ENCODE measurements at regions not wholly inside any gene's neighbourhood (a gene's known extent, or its start where the extent isn't known, plus 50 kb on each side); places are given as distances from the start of the nearest gene placed in this dataset.

GRCh38 chr9:7287986-7288385 lies 511.6 kb downstream of the DMAC1 start:
- no peak for DNase-seq

DNA sequence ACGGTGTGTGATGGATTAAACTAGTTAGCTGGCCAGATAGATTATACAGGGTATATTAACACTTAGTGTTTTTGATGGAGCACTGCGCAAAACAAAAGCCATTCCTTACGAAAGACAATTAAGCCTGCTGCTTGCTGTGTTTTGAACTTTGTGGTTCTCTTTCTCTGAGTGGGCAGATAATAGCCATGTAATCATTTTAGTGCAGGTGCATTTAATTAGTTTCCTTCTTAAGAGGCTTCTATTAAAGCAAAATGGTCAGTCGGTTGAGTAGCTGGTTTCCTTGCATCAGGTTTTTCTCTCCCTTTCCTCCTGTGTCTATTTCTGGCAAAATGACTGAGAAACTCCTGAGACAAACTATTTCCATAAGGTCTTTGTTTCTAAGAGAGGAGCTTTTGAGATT lies 512.5 kb downstream of the DMAC1 start:
- DNase-seq, result no peak

DNA sequence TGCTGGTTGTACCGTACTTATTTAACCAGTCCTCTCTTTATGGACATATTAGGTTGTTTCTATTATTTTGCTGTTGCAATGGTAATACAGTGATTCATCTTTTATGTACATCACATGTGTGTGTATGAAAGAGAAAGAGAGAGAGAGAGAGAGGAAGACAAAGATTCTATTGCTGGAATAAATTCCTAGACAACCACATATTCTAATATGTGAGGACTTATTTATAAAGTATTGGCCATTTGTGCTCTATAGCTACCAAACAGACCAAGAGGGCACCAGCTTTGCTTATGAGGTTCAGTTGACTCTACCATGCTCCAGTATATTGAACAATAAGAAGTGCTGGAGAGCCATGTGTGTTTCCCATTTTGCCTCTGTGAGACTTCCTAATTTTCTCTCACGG lies 513.5 kb downstream of the DMAC1 start:
- no peak for DNase-seq

DNA sequence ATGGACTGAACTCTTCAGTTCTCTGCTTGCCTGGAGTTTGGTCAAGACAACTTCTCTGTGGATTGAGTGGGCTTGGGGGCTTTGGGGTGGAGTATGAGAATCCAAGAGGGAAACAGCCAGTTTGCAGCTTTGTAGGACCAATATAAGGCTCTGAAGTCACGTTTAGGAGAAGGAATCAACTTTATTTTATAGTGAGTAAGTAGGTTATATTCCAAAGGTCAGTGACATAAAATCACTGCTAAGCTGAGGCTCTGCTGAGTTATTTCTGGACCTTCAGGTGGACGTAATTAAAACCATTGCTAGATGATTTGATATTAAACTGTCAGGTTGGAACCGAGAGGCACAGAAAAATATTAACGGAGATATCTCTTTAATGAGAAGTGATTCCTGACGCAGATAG lies 514.4 kb downstream of the DMAC1 start:
- DNase-seq, result no peak

- DNase-seq, result no peak
These were observed 515.1 kb downstream of the DMAC1 start for GRCh38 chr9:7284517-7284916.

- DNase-seq, result no peak
These were observed 515.5 kb downstream of the DMAC1 start for GRCh38 chr9:7284117-7284516.

DNA sequence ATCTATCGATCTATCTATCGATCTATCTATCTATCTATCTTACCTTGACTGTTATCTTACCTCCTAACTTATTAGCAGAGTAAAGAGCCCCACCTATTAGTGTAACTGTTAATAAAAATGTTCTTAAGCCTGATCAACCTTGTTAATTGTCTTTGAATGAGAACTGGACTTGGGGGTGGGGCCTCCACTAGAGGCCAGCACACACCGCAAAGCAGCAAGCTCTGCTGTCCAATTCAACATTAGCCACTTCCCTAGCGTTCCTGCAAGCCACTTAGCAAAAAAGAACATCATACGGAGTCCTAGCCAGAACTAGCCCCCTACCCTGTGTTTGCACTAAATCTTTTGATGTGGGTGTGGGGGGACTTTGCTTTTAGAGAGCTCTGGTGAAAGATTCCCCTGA lies 515.8 kb downstream of the KDM4C start:
- DNase-seq, result no peak

DNA sequence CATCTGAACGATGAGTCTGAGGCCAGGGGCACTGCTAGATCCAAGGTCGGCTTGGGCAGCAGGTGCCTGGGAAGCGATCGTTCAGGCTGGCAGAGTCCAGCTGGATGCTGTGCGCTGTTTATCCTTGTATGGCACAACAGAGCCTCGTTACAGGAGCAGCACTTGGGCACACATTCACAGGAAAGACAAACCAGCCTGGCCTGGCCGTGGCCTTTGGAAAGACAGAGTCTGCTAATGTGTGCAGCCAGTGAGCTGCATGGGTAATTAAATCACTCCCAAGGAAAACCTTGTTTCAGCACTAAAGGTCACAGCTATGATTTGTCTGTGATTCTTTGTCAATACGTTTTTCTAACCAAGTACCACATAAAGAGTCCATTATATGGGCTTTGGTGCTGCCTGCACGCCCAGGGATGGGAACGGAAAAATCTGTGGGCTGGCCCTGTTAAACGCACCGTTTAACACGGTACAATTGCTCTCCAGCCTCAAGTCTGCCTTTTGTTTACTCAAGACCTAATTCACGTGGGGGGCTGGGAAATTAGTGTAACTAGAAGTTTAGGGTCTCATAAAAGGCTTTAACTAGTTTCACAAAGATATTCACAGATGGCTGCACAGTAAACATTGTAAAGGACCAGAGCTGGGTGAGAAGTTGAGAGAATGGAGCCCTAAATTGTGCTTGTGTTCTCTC lies 509.3 kb downstream of the KDM4C start:
- no peak for DNase-seq

DNA sequence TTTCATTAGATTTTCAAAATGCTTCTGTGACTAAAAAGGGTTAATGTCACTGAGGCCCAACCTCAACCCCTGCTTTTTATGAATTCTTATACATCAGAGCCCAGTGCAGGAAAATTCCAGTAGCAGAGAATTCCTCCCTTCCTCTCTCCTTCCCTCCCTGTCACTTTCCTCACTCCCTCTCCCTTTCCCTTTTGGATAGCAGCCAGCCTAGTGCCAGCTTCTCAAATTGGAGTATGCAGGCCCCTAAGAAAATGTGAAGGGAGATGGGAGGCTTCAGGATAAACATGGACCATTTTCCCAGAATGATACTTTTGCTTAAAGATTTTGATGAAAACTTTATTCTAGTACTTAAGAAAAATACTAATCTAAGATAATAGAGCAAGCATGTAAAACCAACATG lies 507.4 kb downstream of the KDM4C start:
- no peak for DNase-seq

- no peak for DNase-seq
These were observed 501.9 kb downstream of the KDM4C start for GRCh38 chr9:7259544-7260241.

DNA sequence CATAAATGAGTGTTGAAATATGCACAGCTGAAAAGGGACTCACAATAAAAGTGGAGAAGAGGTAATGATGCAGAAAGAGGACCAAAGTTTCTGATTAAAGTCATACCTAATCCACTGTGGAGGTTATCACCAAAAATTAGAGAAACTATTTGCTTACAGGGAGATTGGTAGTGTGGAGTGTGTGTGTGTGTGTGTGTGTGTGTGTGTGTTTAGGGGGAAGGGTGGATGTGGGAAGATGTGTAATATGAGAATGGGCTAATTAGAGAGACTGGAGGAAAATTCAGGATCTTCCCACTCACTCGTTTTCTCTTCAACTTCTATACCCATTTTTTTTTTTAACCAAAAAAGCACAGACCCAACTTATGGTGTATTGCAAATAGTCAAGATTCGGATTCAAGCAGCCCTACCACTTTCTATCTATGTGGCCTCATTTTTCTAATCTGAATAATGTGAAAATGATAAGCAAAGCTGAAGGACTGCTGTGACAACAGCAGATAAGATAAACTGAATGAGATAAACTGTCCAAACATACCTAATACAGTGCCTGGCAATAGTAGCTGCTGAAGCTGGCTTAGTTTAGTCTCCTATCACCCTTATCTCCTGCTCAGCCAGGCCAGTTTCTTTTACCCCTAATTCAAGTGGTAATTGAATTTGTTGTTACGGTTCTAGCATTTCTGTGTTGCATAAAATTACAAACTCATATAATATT lies 501.1 kb downstream of the KDM4C start:
- DNase-seq, result no peak

DNA sequence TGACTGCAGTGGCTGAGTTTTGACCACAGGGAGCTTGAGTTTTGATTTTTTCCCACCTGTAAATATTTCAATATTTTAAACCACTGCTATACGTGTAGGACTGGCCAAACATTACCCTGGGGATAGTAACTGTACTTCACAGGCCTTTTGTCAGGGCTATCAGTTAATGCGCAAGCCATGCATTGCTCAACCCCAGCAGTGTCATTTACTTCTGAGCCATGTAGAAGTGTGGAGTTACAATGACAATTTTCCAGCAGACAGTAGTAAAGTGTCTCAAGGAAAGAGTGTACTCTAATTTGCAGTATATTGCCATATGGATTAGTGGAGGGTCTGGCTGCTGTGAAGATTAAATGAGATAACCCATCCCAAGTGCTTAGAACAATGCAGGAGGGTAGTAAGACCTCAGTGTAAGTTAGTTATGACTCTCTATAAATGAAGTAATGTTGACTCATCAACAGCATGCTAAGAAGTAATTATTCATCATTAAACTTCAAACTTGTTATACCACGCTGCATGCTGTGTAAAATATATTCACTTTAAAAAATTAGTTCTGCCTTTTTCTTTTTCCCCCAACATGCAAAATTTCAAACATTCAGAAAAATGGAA lies 489.2 kb downstream of the KDM4C start:
- DNase-seq, result no peak

- no peak for DNase-seq
These were observed 488.3 kb downstream of the KDM4C start for GRCh38 chr9:7245976-7246580.

DNA sequence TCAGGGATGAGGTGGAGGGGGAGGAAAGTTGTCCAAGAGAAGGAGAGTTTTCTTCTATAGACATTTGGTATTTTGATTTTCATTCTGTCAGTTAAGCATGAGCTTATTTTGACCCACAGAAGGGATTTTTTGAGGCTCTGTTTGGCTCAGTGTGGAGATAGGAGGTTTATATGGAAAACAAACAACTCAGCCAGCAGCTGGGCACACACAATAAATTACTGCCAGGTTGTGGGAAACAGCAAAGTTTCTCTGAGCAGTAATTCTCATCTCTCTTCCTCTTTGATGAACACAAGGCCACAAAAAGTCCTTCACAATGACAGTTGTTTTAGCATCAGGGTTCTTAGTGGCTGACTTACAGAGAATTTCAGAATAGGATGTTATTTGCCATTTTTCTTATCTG lies 486.1 kb downstream of the KDM4C start:
- no peak for DNase-seq

- no peak for DNase-seq
These were observed 484.4 kb downstream of the KDM4C start for GRCh38 chr9:7242126-7242525.

DNA sequence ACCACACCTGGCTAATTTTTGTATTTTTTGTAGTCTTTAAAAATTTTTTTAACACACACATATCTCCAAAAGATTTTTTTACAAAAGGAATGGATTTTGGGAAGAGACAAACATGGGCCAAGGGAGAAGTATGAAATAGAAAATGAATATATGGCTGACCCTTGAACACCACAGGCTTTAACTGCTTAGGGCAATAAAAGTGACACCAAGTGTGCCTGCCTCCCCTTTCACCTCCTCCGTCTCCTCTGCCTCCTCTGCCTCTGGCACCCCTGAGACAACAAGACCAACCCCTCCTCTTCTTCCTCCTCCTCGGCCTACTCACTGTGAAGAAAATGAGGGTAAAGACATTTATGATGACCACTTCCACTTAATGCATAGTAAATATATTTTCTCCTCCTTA lies 483.9 kb downstream of the KDM4C start:
- DNase-seq, result no peak

DNA sequence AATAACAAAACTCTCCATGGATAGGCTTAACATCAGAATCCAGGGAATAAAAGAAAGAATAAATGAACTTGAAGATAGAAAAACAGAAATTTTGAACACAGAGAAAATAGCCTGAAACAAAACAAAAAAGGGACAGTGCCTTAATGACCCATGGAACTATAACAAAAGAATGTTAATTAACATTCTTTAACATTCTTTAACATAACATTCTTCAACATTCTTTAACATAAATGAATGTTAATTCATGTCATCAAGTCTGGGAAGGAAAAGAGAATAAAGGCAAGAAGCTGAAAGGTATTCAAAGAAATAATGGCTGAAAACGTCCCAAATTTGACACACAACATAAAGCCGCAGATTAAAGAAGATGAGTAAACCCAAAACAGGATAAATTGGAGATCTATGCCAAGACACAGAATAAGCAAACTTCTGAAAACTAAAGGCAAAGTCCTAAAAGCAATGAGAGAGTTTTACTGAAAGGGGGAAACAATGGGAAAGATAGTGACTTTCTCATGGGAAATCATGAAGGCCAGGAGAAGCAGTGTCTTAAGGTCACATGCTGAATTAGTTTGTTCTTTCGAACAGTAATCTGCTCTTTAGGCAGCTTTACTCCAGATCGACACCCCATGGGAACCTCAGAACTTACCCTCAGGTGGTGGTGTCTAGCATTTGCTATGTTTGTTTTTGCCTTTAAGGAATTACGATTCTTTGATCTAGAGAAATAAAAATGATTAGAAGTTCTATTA lies 483.0 kb downstream of the KDM4C start:
- no peak for DNase-seq

DNA sequence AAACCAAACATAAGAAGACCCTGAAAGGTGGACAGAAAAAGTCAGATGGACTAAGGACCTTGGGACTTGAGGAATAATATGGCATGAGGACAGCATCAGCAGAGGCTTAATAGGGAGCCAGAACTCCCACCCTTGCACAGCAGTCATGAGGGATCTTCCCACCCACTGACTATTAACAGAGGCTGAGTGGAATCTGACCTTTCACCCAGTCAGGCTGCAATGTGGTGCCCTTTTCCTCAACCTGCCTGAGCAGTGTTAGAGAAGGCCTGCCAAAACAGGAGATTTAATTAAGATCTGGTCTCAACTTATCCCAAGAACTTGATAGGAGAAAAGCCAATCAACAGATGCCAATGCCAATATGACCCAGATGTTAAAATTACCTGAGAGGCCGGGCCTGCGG lies 481.9 kb downstream of the KDM4C start:
- DNase-seq, result no peak

GRCh38 chr9:7238247-7238637 lies 480.5 kb downstream of the KDM4C start:
- no peak for DNase-seq

DNA sequence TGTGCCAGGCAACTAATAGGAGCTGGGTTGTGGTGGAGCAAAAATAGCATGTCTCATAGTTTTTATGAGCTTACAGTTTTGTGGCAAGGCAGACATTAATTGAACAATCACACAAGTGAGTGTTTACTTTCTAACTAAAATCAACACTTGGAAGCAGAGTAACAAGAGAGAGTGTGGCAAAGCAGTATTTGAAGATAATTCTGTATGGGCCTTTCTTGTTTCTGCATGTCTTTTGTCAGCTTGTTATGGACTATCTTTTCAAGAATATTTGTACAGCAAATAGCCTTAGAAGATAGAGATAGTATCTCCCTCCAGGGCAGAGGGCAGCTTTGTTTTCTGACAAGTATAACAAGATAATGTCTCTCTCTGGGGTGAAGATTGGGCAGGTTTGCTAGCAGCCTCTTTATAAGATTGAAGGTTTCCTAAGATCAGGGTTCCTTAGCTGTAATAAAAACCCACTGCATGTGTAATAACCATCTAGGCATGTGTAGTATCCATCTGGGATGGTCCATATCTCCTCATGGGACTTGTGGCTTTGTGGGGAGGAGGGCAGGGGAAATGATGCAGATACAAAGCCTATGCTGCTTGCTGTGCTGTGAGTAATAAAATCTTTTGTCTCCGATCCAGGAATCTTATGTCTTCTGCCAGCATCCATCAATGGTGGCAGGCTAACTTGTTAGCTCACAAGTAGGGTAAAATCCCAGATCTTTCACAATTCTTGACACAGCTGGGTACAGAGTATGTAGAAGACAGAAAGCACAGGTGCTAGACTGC lies 479.9 kb downstream of the KDM4C start:
- no peak for DNase-seq

- DNase-seq, result no peak
These were observed 478.4 kb downstream of the KDM4C start for GRCh38 chr9:7236186-7236585.

DNA sequence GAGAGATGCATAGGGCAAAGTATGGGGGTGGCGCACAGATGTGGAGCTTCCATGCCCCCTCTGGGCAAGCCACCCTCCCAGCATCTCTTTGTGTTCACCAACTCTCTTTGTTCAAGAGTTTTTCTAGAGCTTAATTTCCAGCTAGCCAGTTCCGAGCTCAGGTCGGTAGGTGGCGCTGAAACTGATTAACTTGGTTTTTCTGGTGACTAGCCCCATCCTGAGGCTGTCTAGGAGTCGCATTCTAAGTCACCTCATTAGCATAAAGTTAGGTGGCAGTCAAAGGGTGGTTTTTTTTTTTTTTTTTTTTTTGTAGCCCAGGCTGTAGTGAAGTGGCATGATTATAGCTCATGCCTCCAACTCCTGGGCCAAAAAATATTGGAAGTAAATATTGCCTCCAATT lies 476.4 kb downstream of the KDM4C start:
- no peak for DNase-seq
